ENCODE measurements at regions not wholly inside any gene's neighbourhood (a gene's known extent, or its start where the extent isn't known, plus 50 kb on each side); places are given as distances from the start of the nearest gene placed in this dataset.

GRCh38 chr3:95442766-95443165 is 1371.6 kb upstream of the EPHA6 start (continued):
- TF ChIP-seq, protein P1, sequence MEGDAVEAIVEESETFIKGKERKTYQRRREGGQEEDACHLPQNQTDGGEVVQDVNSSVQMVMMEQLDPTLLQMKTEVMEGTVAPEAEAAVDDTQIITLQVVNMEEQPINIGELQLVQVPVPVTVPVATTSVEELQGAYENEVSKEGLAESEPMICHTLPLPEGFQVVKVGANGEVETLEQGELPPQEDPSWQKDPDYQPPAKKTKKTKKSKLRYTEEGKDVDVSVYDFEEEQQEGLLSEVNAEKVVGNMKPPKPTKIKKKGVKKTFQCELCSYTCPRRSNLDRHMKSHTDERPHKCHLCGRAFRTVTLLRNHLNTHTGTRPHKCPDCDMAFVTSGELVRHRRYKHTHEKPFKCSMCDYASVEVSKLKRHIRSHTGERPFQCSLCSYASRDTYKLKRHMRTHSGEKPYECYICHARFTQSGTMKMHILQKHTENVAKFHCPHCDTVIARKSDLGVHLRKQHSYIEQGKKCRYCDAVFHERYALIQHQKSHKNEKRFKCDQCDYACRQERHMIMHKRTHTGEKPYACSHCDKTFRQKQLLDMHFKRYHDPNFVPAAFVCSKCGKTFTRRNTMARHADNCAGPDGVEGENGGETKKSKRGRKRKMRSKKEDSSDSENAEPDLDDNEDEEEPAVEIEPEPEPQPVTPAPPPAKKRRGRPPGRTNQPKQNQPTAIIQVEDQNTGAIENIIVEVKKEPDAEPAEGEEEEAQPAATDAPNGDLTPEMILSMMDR (IDR thresholded peaks at IDR 0.05; ENCODE audit: control extremely low read depth in 1 of 3, insufficient read depth in 1 of 3, low read depth in 1 of 3, low read length in 3 of 3), result no peak
- TF ChIP-seq EZH2 (IDR thresholded peaks at IDR 0.05; ENCODE audit: low read depth, low read length, severe bottlenecking) (no peak), ATF3 (IDR thresholded peaks at IDR 0.05; ENCODE audit: insufficient read depth, low read depth, low read length) (no peak), SAP30 (IDR thresholded peaks at IDR 0.05; ENCODE audit: insufficient read depth, insufficient replicate concordance, low read length) (no peak), TEAD4 (IDR thresholded peaks at IDR 0.05; ENCODE audit: low read depth, low read length) (no peak), SP1 (IDR thresholded peaks at IDR 0.05; ENCODE audit: low read depth, low read length) (no peak)

Data from H1 (cell line).